Fibroblast of the aortic adventitia (primary cell): ENCODE measurements at regions not wholly inside any gene's neighbourhood (a gene's known extent, or its start where the extent isn't known, plus 50 kb on each side); places are given as distances from the start of the nearest gene placed in this dataset.
A peak's percentile ranks its signal among the peaks of the same experiment; 100 is the strongest.

Experiments used
- DNase-seq: peaks from one replicate; pipeline ENCODE4 v3.0.0-alpha.2; 2010; ENCODE audit warnings: low read depth
- H3K4me3 ChIP-seq: 2 replicates; pipeline ENCODE4 v1.5.1; 2011; ENCODE audit warnings: low read depth, mild to moderate bottlenecking, control low read depth, low read length, moderate library complexity
- CTCF ChIP-seq: IDR thresholded peaks from 2 replicates; pipeline ENCODE4 v1.5.1; 2011; ENCODE audit warnings: mild to moderate bottlenecking, low read length, control low read depth, inconsistent platforms; ENCODE audit not compliant: insufficient read depth

GRCh38 chr12:45575417-45575816 is 154.1 kb upstream of the ARID2 start:
- no peak overlapping the region for H3K4me3 ChIP-seq
- no peak for DNase-seq
- no peak for TF ChIP-seq CTCF

GRCh38 chr12:45575823-45576475 is 153.6 kb upstream of the ARID2 start:
- H3K4me3 ChIP-seq, result no peak overlapping the region
- TF ChIP-seq CTCF, result no peak
- no peak for DNase-seq

GRCh38 chr12:45577844-45578399 is 151.6 kb upstream of the ARID2 start:
- no peak for TF ChIP-seq CTCF
- peak; percentile 46 for DNase-seq
- H3K4me3 ChIP-seq, result no peak overlapping the region

GRCh38 chr12:45580356-45580969 is 149.0 kb upstream of the ARID2 start:
- TF ChIP-seq CTCF, result no peak
- no peak overlapping the region for H3K4me3 ChIP-seq
- DNase-seq, result no peak

GRCh38 chr12:45581112-45581511 is 148.4 kb upstream of the ARID2 start:
- no peak for DNase-seq
- TF ChIP-seq CTCF, result no peak
- H3K4me3 ChIP-seq, result no peak overlapping the region

- no peak for TF ChIP-seq CTCF
- no peak overlapping the region for H3K4me3 ChIP-seq
- DNase-seq, result no peak
Observed at GRCh38 chr12:45582536-45582935, 147.0 kb upstream of the ARID2 start.
